ENCODE measurements at regions not wholly inside any gene's neighbourhood (a gene's known extent, or its start where the extent isn't known, plus 50 kb on each side); places are given as distances from the start of the nearest gene placed in this dataset.
"Not testable (repeated sequence)": the region's sequence is repeated elsewhere in the genome, so short reads cannot be mapped to it uniquely, and the experiment has no call there.

- no peaks in the 10 kb centered on the region for H3K36me3 ChIP-seq
- no peaks in the 10 kb centered on the region for H3K9me3 ChIP-seq
- H3K4me3 ChIP-seq: no peak overlapping the region
- no peaks in the 10 kb centered on the region for H3K4me1 ChIP-seq
- H3K27me3 ChIP-seq: no peaks in the 10 kb centered on the region
- intact Hi-C loops (cut with DNase I): no loop called here
- DNase-seq (no peak), FAIRE-seq (no peak), ATAC-seq (no peak)
- no peak overlapping the region for H3K27ac ChIP-seq
- no peak for TF ChIP-seq CTCF (IDR thresholded peaks at IDR 0.05)
- WGBS, 2 donors: 99 to 100% methylated on average over 1 of the region's 1 CpG
Measured at GRCh38 chr7:109611656-109612055, 1042.0 kb downstream of the DNAJB9 start.

GRCh38 chr7:109616551-109617069 lies 1046.9 kb downstream of the DNAJB9 start:
- FAIRE-seq (no peak), DNase-seq (no peak), ATAC-seq (no peak)
- no peak for TF ChIP-seq CTCF (IDR thresholded peaks at IDR 0.05)
- H3K9me3 ChIP-seq: no peaks in the 10 kb centered on the region
- 94% methylated on average over 3 of the region's 3 CpGs for WGBS, 2 donors
- no peaks in the 10 kb centered on the region for H3K27me3 ChIP-seq
- no peaks in the 10 kb centered on the region for H3K4me1 ChIP-seq
- no peak overlapping the region for H3K4me3 ChIP-seq
- H3K36me3 ChIP-seq: no peaks in the 10 kb centered on the region
- intact Hi-C loops (cut with DNase I): no loop called here
- no peak overlapping the region for H3K27ac ChIP-seq

- WGBS, 2 donors: 95 to 96% methylated on average over 1 of the region's 1 CpG
Measured at GRCh38 chr7:109622320-109622719, 1052.6 kb downstream of the DNAJB9 start.

GRCh38 chr7:109632890-109633289 lies 1063.2 kb downstream of the DNAJB9 start:
- H3K4me1 ChIP-seq; H3K27ac ChIP-seq; intact Hi-C loops (cut with DNase I); H3K4me3 ChIP-seq; H3K27me3 ChIP-seq; DNase-seq; H3K36me3 ChIP-seq; FAIRE-seq; H3K9me3 ChIP-seq; ATAC-seq: not testable (repeated sequence)
- 75 to 77% methylated on average over 8 of the region's 8 CpGs for WGBS, 2 donors

More at GRCh38 chr7:109622320-109622719, 1052.6 kb downstream of the DNAJB9 start:
- no peaks in the 10 kb centered on the region for H3K4me1 ChIP-seq
- no peak for FAIRE-seq
- no peak for ATAC-seq
- H3K36me3 ChIP-seq: no peaks in the 10 kb centered on the region
- DNase-seq: no peak
- no peak overlapping the region for H3K4me3 ChIP-seq
- no peak overlapping the region for H3K27ac ChIP-seq
- no peaks in the 10 kb centered on the region for H3K9me3 ChIP-seq
- H3K27me3 ChIP-seq: no peaks in the 10 kb centered on the region
- intact Hi-C loops (cut with DNase I): no loop called here
- TF ChIP-seq CTCF (IDR thresholded peaks at IDR 0.05): no peak

GRCh38 chr7:109635374-109635773 lies 1065.7 kb downstream of the DNAJB9 start:
- ATAC-seq (no peak), DNase-seq (no peak), FAIRE-seq (no peak)
- 67 to 73% methylated on average over 3 of the region's 3 CpGs for WGBS, 2 donors
- no peak for TF ChIP-seq CTCF (IDR thresholded peaks at IDR 0.05)
- Histone ChIP-seq H3K4me3 (no peak overlapping the region), H3K36me3 (no peaks in the 10 kb centered on the region), H3K27ac (no peak overlapping the region), H3K27me3 (no peaks in the 10 kb centered on the region), H3K9me3 (no peaks in the 10 kb centered on the region), H3K4me1 (no peaks in the 10 kb centered on the region)
- intact Hi-C loops (cut with DNase I): no loop called here

Measured in pancreas (tissue), 10 donors.